PFSK-1 (cell line): ENCODE measurements at regions not wholly inside any gene's neighbourhood (a gene's known extent, or its start where the extent isn't known, plus 50 kb on each side); places are given as distances from the start of the nearest gene placed in this dataset.

Source experiments
- FOXP2 ChIP-seq: optimal IDR thresholded peaks from 2 replicates; pipeline ENCODE3; 2011; ENCODE audit warnings: borderline replicate concordance, control low read depth, inconsistent platforms; ENCODE audit not compliant: insufficient read depth; ENCODE audit errors: extremely low read length, extremely low read depth
- POLR2AphosphoS5 ChIP-seq: IDR thresholded peaks from 2 replicates; pipeline ENCODE4 v1.6.1; 2012; ENCODE audit warnings: low read depth, mild to moderate bottlenecking, control low read depth, low read length, moderate library complexity
- REST ChIP-seq, 2 experiments: IDR thresholded peaks; 2 replicates each; pipeline versions ENCODE4 v1.6.1 to v1.8.0; 2011 to 2012; ENCODE audit warnings: low read depth in 2 of 2, low read length in 2 of 2, control low read depth in 1 of 2, inconsistent platforms in 1 of 2, mild to moderate bottlenecking in 1 of 2, moderate library complexity in 1 of 2; ENCODE audit not compliant: insufficient read depth in 1 of 2
- SIN3A ChIP-seq: IDR thresholded peaks from 2 replicates; pipeline ENCODE4 v1.6.1; 2012; ENCODE audit warnings: mild to moderate bottlenecking, low read length, moderate library complexity, borderline replicate concordance; ENCODE audit not compliant: insufficient read depth
- TAF1 ChIP-seq: IDR thresholded peaks from 2 replicates; pipeline ENCODE4 v1.6.1; 2012; ENCODE audit warnings: low read length, control low read depth, borderline replicate concordance; ENCODE audit not compliant: insufficient read depth

GRCh38 chr3:113158171-113158570, 53.2 kb upstream of the BOC start:
- TF ChIP-seq FOXP2 (no peak), TAF1 (no peak), SIN3A (no peak), REST (IDR thresholded peaks at IDR 0.05; ENCODE audit: insufficient read depth in 1 of 2, low read depth in 2 of 2, low read length in 2 of 2) (no peak), POLR2AphosphoS5 (no peak)
